HL-60 (cell line): ENCODE measurements at regions not wholly inside any gene's neighbourhood (a gene's known extent, or its start where the extent isn't known, plus 50 kb on each side); places are given as distances from the start of the nearest gene placed in this dataset.

Source experiments
- POLR2AphosphoS5 ChIP-seq: IDR thresholded peaks from 2 replicates; pipeline ENCODE4 v1.6.1; 2012; ENCODE audit warnings: low read depth
- TF ChIP-seq, protein P1 (sequence below): IDR thresholded peaks from one replicate; pipeline ENCODE4 v1.5.1; 2011; ENCODE audit warnings: low read length, control low read depth, inconsistent platforms; ENCODE audit not compliant: insufficient read depth

DNA sequence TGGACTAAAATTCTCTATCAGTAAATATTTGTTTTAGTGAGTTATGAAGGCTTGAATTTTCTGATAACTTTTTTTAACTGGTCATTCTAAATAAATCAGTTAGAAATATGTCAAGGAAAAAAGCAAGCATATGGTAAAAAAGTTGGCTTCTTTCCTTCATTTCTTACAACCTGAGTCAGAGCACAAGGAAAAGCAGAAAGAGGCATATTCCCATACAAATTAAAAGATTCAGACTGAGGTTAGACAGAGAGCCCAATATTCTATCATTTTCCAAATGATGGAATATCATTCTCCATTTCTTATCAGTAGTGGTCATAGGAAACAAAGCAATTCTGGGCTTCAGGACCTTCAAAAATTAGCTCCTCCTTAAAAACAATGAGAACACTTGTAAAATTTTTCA is 732.1 kb downstream of the MAT2B start:
- TF ChIP-seq, protein P1, sequence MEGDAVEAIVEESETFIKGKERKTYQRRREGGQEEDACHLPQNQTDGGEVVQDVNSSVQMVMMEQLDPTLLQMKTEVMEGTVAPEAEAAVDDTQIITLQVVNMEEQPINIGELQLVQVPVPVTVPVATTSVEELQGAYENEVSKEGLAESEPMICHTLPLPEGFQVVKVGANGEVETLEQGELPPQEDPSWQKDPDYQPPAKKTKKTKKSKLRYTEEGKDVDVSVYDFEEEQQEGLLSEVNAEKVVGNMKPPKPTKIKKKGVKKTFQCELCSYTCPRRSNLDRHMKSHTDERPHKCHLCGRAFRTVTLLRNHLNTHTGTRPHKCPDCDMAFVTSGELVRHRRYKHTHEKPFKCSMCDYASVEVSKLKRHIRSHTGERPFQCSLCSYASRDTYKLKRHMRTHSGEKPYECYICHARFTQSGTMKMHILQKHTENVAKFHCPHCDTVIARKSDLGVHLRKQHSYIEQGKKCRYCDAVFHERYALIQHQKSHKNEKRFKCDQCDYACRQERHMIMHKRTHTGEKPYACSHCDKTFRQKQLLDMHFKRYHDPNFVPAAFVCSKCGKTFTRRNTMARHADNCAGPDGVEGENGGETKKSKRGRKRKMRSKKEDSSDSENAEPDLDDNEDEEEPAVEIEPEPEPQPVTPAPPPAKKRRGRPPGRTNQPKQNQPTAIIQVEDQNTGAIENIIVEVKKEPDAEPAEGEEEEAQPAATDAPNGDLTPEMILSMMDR, result no peak
- no peak for TF ChIP-seq POLR2AphosphoS5
